ENCODE measurements at regions not wholly inside any gene's neighbourhood (a gene's known extent, or its start where the extent isn't known, plus 50 kb on each side); places are given as distances from the start of the nearest gene placed in this dataset.

GRCh38 chr6:19943042-19943441, 105.9 kb downstream of the ID4 start:
- H3K36me3 Mint-ChIP-seq (ENCODE audit: low read depth): no peaks in the 10 kb centered on the region
- H3K27ac Mint-ChIP-seq: no peak overlapping the region
- no peak for DNase-seq
- no peak overlapping the region for H3K27ac ChIP-seq (ENCODE audit: low read depth in 1 of 2, low read length in 2 of 2)
- no peak for TF ChIP-seq CTCF (IDR thresholded peaks at IDR 0.05)
- no peak for ATAC-seq (ENCODE audit: poor library complexity)
- H3K9me3 ChIP-seq (ENCODE audit: control insufficient read depth in 1 of 2, insufficient read depth in 1 of 2, low read length in 2 of 2): no peaks in the 10 kb centered on the region
- H3K27me3 ChIP-seq (ENCODE audit: control insufficient read depth in 1 of 2, insufficient read depth in 2 of 2, low read length in 2 of 2): no peaks in the 10 kb centered on the region
- no peaks in the 10 kb centered on the region for H3K9me3 Mint-ChIP-seq
- ChIA-PET POLR2A (no interaction called here), CTCF (no interaction called here)
- no peak overlapping the region for H3K4me3 Mint-ChIP-seq
- H3K27me3 Mint-ChIP-seq: no peaks in the 10 kb centered on the region
- H3K4me1 Mint-ChIP-seq (ENCODE audit: low read depth): no peaks in the 10 kb centered on the region
- H3K4me3 ChIP-seq (ENCODE audit: low read length): no peak overlapping the region
- no peaks in the 10 kb centered on the region for H3K4me1 ChIP-seq (ENCODE audit: insufficient read depth, low read length)
- intact Hi-C loops (cut with DNase I, micrococcal nuclease): no loop called here
- H3K36me3 ChIP-seq (ENCODE audit: insufficient read depth, low read length): no peaks in the 10 kb centered on the region

- CTCF ChIA-PET: no interaction called here
- intact Hi-C loops (cut with DNase I, micrococcal nuclease): no loop called here
- no peak for TF ChIP-seq CTCF (IDR thresholded peaks at IDR 0.05)
These were observed 108.7 kb downstream of the ID4 start for GRCh38 chr6:19945843-19946358.

GRCh38 chr6:19949155-19949554, 112.0 kb downstream of the ID4 start:
- CTCF ChIA-PET: no interaction called here
- no peak overlapping the region for H3K4me3 Mint-ChIP-seq
- Histone ChIP-seq H3K9me3 (ENCODE audit: control insufficient read depth in 1 of 2, insufficient read depth in 1 of 2, low read length in 2 of 2) (no peaks in the 10 kb centered on the region), H3K4me3 (ENCODE audit: low read length) (no peak overlapping the region), H3K36me3 (ENCODE audit: insufficient read depth, low read length) (no peaks in the 10 kb centered on the region), H3K27ac (ENCODE audit: low read depth in 1 of 2, low read length in 2 of 2) (no peak overlapping the region), H3K4me1 (ENCODE audit: insufficient read depth, low read length) (no peaks in the 10 kb centered on the region), H3K27me3 (ENCODE audit: control insufficient read depth in 1 of 2, insufficient read depth in 2 of 2, low read length in 2 of 2) (no peaks in the 10 kb centered on the region)
- no peaks in the 10 kb centered on the region for H3K36me3 Mint-ChIP-seq (ENCODE audit: low read depth)
- DNase-seq: no peak
- no peaks in the 10 kb centered on the region for H3K4me1 Mint-ChIP-seq (ENCODE audit: low read depth)
- no peak overlapping the region for H3K27ac Mint-ChIP-seq
- no peak for ATAC-seq (ENCODE audit: poor library complexity)
- intact Hi-C loops (cut with DNase I, micrococcal nuclease): no loop called here
- TF ChIP-seq CTCF (IDR thresholded peaks at IDR 0.05): no peak
- POLR2A ChIA-PET: no interaction called here
- peaks cover 10% of the 10 kb centered on the region for H3K9me3 Mint-ChIP-seq
- no peaks in the 10 kb centered on the region for H3K27me3 Mint-ChIP-seq

More at GRCh38 chr6:19945843-19946358, 108.7 kb downstream of the ID4 start:
- Mint-ChIP-seq H3K27ac (no peak overlapping the region), H3K9me3 (peaks cover 5% of the 10 kb centered on the region), H3K4me3 (no peak overlapping the region), H3K36me3 (ENCODE audit: low read depth) (no peaks in the 10 kb centered on the region), H3K27me3 (no peaks in the 10 kb centered on the region), H3K4me1 (ENCODE audit: low read depth) (no peaks in the 10 kb centered on the region)
- H3K4me3 ChIP-seq (ENCODE audit: low read length): no peak overlapping the region
- no peaks in the 10 kb centered on the region for H3K36me3 ChIP-seq (ENCODE audit: insufficient read depth, low read length)
- DNase-seq (no peak), ATAC-seq (ENCODE audit: poor library complexity) (no peak)
- no peaks in the 10 kb centered on the region for H3K27me3 ChIP-seq (ENCODE audit: control insufficient read depth in 1 of 2, insufficient read depth in 2 of 2, low read length in 2 of 2)
- H3K27ac ChIP-seq (ENCODE audit: low read depth in 1 of 2, low read length in 2 of 2): no peak overlapping the region
- no peaks in the 10 kb centered on the region for H3K9me3 ChIP-seq (ENCODE audit: control insufficient read depth in 1 of 2, insufficient read depth in 1 of 2, low read length in 2 of 2)
- H3K4me1 ChIP-seq (ENCODE audit: insufficient read depth, low read length): no peaks in the 10 kb centered on the region
- POLR2A ChIA-PET: no interaction called here
